HG03175 (cell line): ENCODE measurements at regions not wholly inside any gene's neighbourhood (a gene's known extent, or its start where the extent isn't known, plus 50 kb on each side); places are given as distances from the start of the nearest gene placed in this dataset.

Source experiments
- ATAC-seq: cut with Tn5 transposase; IDR thresholded peaks from one replicate; pipeline ENCODE4 v1.9.1; 2021; ENCODE audit warnings: mild to moderate bottlenecking, moderate library complexity; ENCODE audit not compliant: unreplicated experiment

DNA sequence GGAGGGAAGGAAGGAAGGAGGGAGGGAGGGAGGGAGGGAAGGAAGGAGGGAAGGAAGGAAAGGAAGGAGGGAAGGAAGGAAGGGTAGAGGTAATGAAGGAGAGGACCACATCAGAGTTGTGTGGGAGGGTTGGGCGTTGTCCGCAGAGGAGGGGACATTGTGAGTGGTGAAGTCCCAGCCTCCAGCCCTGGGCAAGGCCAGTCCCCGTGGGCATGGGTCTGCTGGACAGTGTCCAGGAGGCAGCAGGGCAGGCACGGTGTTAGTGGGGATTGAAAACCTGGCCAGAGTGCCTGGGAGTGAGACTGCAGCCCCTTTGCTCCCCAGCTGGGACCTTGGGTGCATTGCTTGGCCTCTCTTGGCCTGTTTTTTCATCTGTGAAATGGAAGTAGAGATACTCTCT lies 1462.3 kb downstream of the BRD1 start:
- no peak for ATAC-seq

DNA sequence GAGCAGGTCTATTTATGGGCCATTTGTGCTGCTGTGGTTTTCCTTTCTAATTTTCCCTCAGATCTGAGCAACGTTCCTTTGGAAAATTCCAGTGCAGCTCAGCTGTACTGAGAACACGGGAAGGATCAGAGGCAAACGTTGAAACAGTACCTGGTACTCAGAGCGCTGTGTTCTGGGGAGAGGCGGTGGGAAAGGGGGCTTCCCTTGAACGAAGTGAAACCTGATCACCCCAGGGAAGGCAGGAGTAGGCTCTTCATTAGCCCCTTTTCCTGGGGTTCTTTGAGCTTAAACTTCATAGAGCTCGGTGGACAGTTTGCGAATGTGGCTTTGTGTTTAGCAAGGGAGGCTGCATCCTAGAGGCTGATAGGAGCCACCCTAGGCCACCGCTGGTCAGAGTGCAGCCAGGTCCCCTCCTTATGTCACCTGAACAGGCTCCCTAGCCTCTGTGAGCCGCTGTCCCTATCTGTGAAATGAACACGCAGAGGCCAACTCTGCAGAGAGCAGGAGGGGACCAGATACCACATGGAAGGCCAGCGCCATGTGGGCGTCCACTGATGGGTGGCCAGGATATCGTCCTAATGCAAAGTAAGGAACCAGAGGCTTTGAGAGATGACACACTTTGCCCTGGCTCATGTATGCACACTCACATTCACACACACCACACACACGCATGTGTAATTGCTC lies 1464.8 kb downstream of the BRD1 start:
- ATAC-seq, result no peak

DNA sequence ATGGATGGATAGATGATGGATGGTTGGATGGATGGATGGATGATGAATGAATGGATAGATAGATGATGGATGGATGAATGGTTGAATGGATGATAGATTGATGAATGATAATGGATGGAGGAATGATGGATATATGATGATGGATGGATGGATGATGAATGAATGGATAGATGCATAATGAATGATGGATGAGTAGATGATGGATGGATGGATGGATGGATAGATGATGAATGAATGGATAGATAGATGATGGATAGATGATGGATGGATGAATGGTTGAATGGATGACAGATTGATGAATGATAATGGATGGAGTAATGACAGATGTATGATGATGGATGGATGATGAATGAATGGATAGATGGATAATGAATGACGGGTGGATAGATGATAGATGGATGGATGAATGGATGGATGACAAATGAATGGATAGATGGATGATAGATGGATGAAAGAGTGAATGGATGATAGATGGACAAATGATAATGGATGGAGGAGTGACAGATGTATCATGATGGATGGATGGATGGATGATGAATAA lies 1466.5 kb downstream of the BRD1 start:
- no peak for ATAC-seq

DNA sequence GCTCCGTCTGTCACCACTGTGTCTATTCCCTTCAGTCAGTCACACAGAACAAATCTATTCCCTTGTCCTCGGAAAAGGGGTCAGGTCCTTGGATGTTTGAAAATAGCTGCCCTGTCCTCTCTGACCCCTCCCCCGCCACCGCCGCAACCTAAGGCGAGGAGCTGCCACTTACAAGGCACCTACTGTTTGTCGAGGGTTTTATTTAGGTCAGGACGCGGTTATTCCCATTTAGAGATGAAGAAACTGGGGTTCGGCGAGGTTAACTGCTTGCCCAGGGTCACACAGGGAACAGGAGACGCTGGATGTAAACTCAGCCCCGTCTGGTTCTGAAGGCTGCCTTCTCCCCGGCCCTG lies 1468.1 kb downstream of the BRD1 start:
- no peak for ATAC-seq

DNA sequence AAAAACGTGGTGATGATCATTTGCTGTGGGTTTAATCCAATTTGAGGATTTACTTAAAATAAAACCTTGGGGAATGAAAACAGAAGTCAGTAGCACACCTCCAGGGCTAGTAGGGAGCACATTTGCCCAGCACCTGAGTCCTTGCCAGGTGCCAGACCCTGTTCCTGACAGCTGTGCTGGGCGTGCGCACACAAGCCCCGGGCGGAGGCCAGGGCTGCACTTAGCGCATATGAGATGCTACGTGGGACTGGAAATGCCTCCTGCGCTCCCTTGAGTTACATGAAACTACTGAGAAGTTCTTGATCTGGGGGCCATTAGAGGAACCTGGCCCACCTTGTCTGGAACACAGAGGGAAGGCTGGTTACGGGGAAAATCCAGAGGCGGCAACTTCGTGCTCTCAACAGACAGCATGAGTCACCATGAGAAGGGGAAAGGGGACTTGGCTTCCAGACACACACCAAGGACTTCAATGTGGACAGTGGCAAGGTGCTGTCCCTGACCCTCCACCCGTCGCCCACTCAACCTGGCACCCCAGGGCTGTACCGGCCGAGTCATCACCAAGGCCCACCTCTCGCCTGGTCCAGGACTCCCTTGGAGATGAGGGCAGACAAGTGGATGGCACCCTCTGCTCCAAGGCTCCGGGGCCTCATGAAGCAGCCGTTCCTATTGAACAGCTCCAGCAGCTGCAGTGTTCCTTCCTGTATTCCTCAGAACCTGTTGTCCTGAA lies 1468.6 kb downstream of the BRD1 start:
- ATAC-seq, result no peak

DNA sequence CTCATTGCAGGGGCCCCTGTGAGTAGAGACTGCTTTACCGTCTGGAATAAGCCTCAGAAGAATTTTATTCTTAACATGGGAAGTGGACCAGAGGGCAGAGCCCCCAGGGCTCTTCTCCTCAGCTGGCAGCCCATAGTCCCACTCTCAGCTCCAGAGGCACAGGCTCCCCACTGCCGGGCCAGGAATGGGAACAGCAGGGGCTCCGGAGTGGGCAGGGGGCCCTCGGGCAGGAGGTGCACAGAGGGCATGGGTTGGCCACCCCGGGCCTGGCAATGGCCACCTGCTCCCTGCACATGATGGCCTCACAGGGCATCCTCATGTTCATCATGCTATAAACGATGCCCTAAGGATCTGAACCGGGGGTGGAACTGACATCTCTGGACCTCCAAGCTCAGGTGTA lies 1469.7 kb downstream of the BRD1 start:
- ATAC-seq, result no peak

DNA sequence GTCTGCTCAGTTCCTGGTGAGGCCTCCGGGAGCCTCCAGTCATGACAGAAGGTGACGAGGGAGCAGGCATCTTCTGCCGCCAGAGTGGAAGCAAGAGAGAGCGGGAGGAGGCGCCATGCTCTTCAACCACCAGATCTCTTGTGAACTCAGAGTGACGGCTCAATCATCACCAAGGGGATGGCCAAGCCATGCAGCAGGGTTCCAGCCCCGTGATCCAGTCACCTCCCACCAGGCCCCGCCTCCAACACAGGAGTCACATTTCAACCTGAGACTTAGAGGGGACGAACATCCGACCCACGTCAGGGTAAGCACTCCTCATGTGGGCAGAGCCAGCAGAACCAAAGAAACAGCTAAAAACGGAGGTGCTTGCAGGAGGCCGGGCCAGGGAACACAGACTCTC lies 1470.5 kb downstream of the BRD1 start:
- ATAC-seq, result no peak

DNA sequence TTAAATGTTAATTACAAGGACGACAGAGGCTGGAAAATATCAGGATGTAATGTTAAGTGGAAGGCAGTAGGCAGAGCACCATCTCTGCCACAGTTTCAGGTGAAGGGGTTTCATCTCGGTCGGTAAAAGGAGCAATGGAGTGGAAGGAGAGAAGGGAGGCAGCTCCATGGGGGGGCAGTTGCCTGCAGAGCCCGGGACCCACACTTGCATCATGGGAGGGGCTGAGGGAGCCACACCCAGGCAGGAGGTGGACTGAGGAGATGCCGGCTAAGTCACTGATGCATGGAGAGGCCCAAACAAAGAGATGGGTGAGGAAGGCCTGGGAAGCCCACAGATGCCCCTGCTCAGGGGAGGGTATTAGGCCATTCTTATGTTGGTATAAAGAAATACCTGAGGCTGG lies 1470.9 kb downstream of the BRD1 start:
- no peak for ATAC-seq

DNA sequence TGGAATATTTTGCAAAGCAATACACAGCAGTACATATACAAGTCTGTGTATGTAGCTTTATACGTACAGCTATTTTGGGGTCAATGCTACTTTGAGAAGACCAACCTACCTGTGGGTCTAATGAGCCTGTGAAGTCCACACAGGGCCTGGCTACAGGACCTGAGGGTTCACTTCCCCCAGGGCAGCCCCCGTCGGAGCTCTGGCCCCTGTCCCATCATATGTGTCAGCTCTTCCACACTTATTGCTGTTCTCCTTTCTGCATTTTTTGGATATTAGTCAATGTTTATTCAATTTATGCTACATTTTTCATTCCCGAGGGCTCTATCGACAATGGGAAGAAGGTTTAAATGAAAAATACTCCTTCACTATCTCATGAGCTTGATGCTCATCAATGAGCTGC lies 1473.6 kb downstream of the BRD1 start:
- ATAC-seq, result no peak

DNA sequence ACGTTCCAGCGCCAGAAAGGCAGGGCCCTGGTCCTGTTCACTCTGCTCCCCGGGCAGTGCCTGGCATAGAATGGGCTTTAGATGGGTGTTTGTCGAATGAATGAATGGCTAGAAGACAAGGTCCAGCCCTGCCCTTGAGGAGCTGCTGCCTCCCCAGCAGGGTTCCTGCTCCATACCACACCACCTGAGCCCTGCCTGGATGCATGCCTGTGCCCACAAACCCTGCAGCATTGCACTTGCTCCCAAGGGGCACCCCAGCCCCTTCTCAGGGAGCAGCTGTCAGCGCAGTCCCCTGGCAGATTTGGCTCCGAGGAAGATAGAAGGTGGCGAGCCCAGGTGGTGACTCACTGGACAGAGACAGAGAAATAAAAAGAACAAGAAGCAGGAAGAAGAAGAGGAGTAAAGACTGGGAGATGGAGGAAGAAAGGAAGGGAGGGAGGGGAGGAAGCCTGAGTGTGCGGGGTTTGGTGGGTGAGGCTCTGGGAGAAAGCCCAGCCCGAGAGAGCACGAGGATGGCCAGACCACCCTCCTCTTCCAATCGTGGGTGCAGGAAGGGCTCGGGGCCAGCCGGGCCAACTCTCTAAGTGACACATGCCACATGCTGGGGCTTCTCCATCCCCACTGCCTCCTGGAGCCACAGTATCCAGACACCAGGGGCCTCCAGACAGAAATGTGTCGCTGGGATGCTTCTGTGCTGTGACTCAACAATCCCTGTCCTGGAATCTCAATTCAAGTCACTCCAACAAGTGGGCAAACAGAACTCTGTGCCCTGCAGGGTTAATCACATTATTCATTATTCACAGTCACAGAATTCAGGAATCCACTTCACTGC lies 1474.3 kb downstream of the BRD1 start:
- ATAC-seq, result no peak

DNA sequence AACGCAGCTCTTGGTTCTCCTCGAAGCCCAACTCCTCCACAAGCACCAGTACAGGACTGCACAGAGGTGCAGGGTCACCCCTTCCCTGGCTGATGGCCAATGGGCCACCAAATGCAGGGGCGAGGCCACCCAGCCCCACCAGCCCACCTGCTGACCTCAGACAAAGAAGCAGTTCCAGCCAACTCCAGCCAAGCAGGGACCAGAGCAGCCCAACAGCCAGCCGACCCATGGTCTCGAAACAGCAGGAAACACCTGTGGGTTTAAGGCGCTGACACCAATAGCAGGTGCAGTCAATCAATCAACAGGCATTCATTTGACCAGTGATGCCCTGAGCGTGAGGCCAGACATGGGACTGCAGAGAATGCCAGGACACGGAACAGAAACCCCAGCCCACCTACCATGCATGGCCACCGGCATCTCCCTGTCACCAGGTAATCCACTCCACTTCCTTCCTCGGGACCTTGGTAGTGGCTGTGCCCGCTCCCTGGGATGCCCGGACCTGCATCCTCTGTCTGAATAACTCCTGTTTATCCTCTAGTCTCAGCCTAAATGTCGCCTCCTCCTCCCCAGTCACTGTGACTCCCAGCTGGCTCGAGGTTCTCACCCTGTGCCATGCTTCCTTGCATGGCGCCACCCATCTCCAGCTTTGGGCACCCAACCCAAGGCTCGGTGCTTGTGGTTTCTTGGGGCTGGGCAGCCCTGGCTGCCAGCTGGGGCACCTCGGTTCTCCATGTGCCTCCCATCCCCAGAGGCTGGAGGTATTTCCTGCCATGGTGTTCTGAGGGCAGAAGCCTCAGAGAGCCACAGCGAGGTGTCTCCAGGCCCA lies 1475.4 kb downstream of the BRD1 start:
- no peak for ATAC-seq

DNA sequence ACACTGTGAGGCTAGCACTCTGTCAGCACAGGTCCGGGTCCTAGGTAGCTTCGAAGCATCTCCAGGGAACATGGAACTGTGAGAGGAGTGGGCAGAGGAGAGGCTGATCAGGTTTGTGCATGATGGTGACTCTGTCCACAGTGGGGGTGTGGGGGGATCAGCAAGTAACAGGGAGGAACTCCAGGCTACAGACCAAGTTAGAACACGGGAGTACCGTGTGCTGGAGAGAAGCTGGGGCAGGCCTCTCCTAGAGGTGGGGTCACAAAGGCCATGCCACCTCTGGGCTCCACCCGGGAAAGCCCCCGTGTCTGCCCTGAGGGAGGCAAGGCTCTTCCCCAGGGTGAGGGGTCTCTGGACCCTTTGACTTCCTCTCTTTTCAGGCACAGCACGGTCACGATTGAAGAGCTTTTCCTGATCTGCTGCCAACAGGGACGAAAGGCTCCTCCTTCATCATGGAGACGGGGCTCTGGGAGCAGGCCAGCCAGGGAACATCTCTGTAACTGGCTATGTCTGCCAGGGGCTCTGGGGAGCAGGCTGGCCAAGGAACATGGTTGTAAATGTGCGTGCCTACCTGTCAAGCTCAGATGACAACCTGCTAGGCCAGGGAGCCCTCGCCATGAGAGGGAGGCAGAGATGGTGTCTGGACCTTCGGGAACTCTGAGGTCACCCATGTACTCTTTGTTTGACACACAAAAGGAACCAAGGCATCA lies 1476.1 kb downstream of the BRD1 start:
- ATAC-seq, result no peak

DNA sequence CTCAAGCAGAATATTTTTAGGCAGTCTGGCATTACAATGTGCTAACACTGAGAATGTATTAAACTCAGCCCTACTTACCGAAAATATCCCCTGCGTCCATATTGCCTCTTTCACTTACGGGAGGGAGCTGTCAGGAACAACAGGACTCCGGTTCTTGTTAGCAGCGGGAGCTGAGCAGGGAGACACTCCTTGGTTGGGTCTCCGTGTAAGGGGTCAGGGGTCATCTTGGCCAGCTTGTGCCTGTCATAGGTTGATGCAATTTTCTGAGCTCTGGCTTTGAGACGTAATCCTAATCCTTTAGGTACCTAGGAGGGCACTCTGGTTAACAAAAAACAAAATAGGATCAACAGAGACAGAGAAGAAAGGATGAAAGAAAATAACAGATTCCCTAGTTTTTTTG lies 1477.2 kb downstream of the BRD1 start:
- ATAC-seq, result no peak

DNA sequence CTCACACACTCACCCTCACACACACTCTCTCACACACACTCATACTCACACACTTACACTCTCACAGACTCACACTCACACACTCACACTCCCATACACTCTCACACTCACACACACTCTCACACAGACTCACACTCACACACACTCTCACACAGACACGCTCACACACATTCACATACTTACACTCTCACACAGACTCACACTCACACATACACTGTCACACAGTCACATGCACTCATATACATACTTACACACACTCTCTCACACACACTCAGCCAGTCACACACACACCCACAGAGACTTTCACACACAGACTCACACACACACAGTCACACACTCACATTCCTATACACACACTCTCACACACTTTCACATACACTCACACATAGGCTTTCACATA lies 1478.8 kb downstream of the BRD1 start:
- ATAC-seq, result no peak

DNA sequence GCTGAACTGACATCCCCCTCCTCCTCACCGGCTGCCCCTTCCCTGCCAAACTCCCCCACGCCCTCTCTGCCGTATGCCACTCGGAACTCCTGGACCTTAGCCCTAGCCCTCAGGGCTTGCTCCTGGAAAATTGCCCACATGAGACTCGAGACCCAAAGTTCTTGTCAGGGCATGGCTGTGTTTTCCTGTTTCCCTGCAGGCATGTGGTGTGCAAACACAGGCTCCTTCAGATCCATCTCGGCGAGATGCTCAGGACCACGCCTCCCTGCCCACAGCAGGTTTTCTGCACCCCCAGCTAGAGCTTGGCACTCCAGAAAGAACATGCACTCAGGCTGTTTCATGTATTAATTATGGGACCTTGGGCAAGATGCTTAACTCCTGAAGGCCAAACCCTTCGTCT lies 1480.4 kb downstream of the BRD1 start:
- ATAC-seq, result no peak

DNA sequence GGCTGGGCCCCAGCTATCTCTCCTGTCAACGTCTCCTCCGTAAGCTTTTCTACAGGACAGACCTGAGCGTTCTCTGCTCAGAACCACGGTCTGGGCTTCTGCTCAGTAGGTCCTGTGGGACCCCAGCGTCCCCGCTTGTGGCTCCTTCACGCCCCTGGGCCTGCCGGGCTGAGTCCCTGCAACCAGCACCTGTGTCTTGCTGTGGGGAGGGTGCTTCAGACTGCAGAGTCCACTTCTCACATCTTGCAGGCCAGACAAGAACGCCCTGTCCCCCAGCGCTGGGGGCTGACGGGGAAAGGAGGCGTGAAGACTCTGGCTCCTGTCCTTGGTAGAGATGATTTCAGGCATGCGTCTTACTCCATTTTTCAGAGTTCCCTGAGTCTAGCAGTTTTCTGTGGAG lies 1480.8 kb downstream of the BRD1 start:
- no peak for ATAC-seq

DNA sequence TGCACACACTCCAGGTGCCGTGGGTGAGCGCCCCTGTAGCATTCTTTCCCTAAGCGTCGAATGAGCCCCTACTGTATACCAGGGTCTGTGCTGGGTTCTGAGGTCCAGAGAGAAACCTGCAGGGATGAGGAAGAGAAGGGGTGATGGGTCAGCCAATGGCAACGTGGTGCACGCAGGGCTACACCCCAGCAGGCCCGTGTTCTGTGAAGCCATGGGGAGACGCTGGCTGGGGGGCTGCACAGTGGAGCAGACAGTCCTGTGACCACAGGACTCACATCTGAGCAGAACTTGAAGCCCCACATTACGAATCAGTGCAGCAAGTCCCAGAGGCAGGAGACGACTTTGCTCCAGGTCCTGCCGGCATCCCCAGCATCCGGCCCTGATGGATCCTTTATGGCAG lies 1481.4 kb downstream of the BRD1 start:
- ATAC-seq, result no peak

DNA sequence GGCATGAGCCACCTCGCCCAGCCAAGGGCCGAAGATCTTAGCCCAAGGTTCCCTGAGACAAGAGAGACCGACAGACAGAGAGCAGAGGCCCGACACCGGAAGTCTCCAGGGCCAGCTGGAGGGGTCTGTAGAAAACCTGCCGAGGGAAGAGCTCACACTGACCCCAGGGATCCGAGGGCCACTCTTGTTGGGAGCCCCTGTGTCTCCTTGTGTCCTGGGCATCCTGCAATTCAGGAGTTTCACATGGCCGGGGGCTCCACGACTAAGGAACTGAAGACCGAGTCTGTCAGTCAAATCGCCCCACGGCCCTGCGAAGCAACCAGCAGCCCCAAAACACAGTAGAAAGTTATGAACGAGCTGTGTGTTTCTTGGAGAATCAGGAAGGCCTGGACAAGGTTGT lies 1482.0 kb downstream of the BRD1 start:
- no peak for ATAC-seq

DNA sequence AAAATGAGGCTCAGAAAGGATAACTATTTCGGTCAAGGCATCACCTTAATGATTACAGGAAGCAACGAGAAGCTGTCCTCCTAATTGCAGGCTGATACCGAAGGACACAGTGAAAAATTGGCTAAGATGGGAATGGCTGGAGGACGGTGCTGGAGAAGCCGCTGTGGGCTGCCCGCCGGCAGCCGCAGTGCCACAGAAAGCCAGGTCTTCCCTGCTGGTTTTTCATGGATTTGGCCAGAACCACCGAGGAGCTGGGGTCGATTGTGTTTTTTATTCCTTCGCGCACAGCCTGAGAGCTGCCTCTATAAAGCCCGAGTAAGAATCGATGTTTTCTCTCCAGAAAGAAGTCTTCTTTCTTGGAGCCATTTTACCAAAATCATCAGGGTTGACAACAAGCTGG lies 1484.2 kb downstream of the BRD1 start:
- no peak for ATAC-seq

DNA sequence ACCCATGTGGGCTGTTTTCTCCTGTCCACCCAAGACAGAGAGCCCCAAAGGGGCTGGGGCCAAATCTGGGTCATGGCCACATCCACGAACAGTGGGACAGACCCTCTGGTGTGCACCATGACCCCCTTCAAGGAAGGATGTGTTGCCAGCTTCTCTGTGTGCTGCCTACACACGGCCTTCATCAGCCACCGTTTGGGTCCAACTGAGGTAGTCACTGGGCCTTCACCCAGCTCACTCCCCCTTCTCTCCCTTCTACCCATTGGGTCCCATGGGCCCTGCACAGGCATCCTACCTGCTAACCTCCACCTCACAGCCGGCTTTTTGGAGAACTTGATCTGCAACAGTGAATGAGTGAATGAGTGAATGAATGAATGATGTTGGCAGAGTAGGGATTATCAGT lies 1484.9 kb downstream of the BRD1 start:
- ATAC-seq, result no peak
